ENCODE measurements at regions not wholly inside any gene's neighbourhood (a gene's known extent, or its start where the extent isn't known, plus 50 kb on each side); places are given as distances from the start of the nearest gene placed in this dataset.

- H3K27ac ChIP-seq = no peak overlapping the region
- no peaks in the 10 kb centered on the region for H3K9me3 ChIP-seq
- no peak overlapping the region for H3K4me3 ChIP-seq
- no peak for TF ChIP-seq CTCF (IDR thresholded peaks at IDR 0.05)
- no peaks in the 10 kb centered on the region for H3K27me3 ChIP-seq
- H3K4me1 ChIP-seq = no peaks in the 10 kb centered on the region
- no peaks in the 10 kb centered on the region for H3K36me3 ChIP-seq
- no peak for DNase-seq (ENCODE audit: low spot score)
Measured at GRCh38 chr12:5308216-5308615, 123.7 kb upstream of the NTF3 start.

DNA sequence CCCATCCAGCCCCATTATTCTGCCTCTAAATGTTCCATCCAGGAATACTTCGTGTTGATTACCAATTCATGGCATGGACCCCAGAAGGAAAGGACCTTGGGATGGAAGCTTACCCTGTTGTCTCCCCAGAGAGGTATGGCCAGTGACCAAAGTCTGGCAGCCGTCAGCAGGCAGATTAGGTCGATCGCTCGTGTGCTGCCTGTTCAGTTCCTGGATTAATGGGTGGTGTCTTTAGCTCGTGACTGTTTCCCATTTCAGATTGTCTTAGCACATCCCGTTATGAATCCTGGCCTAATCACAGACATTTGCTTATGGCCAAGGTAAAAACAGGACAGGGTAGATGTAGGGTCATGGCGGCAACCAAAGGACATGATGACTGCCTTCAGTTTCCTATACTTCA, 122.9 kb upstream of the NTF3 start:
- no peak overlapping the region for H3K27ac ChIP-seq
- H3K4me3 ChIP-seq = no peak overlapping the region
- no peak for DNase-seq (ENCODE audit: low spot score)
- peaks cover 0 to under 1% of the 10 kb centered on the region in 2 donors for H3K9me3 ChIP-seq
- H3K27me3 ChIP-seq = no peaks in the 10 kb centered on the region
- no peaks in the 10 kb centered on the region for H3K36me3 ChIP-seq
- no peak for TF ChIP-seq CTCF (IDR thresholded peaks at IDR 0.05)
- H3K4me1 ChIP-seq = no peaks in the 10 kb centered on the region

DNA sequence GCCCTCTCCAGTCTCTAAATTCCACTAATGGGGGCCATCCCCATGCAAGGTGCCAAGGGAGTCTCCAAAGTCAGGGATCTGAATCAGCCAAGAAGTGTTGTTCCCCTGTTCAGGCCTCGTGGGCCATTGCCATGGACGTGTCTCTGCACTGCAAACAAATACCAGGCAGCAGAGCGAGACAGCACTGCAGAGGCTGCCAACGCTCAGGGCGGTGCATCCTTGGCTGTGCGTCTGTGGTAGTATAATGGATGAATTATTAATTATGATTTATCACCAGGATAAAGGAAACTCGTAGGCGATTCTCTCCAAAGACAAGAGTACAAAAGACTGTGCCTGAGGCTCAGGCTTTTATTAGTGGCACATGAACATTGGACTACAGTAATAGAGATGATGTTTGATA, 122.3 kb upstream of the NTF3 start:
- DNase-seq (ENCODE audit: low spot score) = no peak
- no peaks in the 10 kb centered on the region for H3K36me3 ChIP-seq
- no peaks in the 10 kb centered on the region for H3K27me3 ChIP-seq
- peaks cover 0 to 7% of the 10 kb centered on the region in 2 donors for H3K9me3 ChIP-seq
- no peak overlapping the region for H3K27ac ChIP-seq
- TF ChIP-seq CTCF (IDR thresholded peaks at IDR 0.05) = no peak
- H3K4me3 ChIP-seq = no peak overlapping the region
- no peaks in the 10 kb centered on the region for H3K4me1 ChIP-seq

DNA sequence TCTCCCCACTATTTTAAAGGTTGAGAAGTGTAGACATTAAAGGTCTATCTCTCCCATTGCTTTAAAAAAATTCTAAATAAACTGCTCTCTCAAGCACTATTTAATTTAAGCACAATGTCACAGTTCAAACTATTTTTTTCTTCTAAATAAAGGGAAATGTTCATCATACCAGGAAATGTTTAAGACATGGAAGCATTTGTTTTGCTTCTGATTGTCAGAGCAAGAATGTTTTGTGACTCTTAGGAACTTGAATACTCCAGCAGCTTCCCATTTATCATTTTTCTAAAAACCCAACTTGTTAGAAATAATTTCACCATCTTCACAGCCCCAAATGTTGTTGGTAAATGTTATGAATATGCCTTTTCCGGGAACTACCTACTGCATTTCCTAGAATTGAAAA, 121.8 kb upstream of the NTF3 start:
- H3K4me3 ChIP-seq = no peak overlapping the region
- H3K27ac ChIP-seq = no peak overlapping the region
- no peaks in the 10 kb centered on the region for H3K27me3 ChIP-seq

DNA sequence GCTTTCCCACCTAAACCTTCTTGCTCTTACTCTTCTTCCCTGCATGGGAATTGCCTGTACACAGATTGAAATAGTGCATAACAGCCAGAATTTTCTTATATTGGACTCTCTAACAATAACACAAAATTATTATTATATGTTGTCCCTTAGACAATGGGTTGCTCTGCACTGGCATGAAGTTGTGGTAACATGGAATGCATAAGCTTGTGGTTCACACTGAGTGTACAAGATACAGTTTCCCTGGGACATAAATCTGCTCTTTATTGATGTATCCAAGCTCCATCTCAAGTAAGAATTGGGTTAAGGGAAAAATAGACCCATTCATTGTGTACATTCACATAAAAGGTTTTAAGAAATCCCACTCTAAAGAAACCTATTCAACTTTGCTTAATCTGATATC, 114.4 kb upstream of the NTF3 start:
- TF ChIP-seq CTCF (IDR thresholded peaks at IDR 0.05) = no peak
- Histone ChIP-seq H3K36me3 (no peaks in the 10 kb centered on the region), H3K27ac (no peak overlapping the region), H3K4me3 (no peak overlapping the region), H3K4me1 (no peaks in the 10 kb centered on the region), H3K9me3 (peaks cover 0 to 7% of the 10 kb centered on the region in 2 donors), H3K27me3 (no peaks in the 10 kb centered on the region)
- DNase-seq (ENCODE audit: low spot score) = no peak

More for the DNA sequence above, 121.8 kb upstream of the NTF3 start:
- H3K9me3 ChIP-seq = peaks cover 0 to 7% of the 10 kb centered on the region in 2 donors
- H3K36me3 ChIP-seq = no peaks in the 10 kb centered on the region
- no peaks in the 10 kb centered on the region for H3K4me1 ChIP-seq
- TF ChIP-seq CTCF (IDR thresholded peaks at IDR 0.05) = no peak
- DNase-seq (ENCODE audit: low spot score) = no peak

- H3K27me3 ChIP-seq = no peaks in the 10 kb centered on the region
- H3K4me3 ChIP-seq = no peak overlapping the region
- no peak for TF ChIP-seq CTCF (IDR thresholded peaks at IDR 0.05)
- H3K36me3 ChIP-seq = no peaks in the 10 kb centered on the region
- no peak overlapping the region for H3K27ac ChIP-seq
- no peak for DNase-seq (ENCODE audit: low spot score)
- peaks cover 0 to 7% of the 10 kb centered on the region in 2 donors for H3K9me3 ChIP-seq
- no peaks in the 10 kb centered on the region for H3K4me1 ChIP-seq
Measured at GRCh38 chr12:5318874-5319273, 113.0 kb upstream of the NTF3 start.
